ENCODE measurements at regions not wholly inside any gene's neighbourhood (a gene's known extent, or its start where the extent isn't known, plus 50 kb on each side); places are given as distances from the start of the nearest gene placed in this dataset.

DNA sequence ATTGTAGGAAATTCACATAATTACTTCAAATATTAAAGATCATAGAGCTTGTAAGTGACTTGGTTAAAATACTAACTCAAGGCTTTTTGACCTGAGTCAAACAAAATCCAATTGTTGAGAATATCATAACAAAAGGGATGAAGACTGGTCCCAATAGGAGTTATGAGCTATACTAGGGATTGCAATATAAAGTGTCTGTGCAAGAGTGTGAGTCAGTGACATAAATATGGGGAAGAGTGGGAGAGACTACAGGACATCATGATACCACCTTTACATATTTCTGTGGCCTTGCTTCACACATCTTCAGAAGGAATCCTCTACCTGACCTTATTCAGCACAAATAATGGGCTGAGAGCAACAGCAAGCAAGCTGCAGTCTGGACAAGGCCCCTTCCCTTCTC, 180.9 kb upstream of the SLC24A2 start:
- TF ChIP-seq, protein P1, sequence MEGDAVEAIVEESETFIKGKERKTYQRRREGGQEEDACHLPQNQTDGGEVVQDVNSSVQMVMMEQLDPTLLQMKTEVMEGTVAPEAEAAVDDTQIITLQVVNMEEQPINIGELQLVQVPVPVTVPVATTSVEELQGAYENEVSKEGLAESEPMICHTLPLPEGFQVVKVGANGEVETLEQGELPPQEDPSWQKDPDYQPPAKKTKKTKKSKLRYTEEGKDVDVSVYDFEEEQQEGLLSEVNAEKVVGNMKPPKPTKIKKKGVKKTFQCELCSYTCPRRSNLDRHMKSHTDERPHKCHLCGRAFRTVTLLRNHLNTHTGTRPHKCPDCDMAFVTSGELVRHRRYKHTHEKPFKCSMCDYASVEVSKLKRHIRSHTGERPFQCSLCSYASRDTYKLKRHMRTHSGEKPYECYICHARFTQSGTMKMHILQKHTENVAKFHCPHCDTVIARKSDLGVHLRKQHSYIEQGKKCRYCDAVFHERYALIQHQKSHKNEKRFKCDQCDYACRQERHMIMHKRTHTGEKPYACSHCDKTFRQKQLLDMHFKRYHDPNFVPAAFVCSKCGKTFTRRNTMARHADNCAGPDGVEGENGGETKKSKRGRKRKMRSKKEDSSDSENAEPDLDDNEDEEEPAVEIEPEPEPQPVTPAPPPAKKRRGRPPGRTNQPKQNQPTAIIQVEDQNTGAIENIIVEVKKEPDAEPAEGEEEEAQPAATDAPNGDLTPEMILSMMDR (IDR thresholded peaks at IDR 0.05), result no peak
- TF ChIP-seq ZFX (IDR thresholded peaks at IDR 0.05; ENCODE audit: borderline replicate concordance), result no peak

Measured in 22Rv1 (cell line).